ENCODE measurements at regions not wholly inside any gene's neighbourhood (a gene's known extent, or its start where the extent isn't known, plus 50 kb on each side); places are given as distances from the start of the nearest gene placed in this dataset.

DNA sequence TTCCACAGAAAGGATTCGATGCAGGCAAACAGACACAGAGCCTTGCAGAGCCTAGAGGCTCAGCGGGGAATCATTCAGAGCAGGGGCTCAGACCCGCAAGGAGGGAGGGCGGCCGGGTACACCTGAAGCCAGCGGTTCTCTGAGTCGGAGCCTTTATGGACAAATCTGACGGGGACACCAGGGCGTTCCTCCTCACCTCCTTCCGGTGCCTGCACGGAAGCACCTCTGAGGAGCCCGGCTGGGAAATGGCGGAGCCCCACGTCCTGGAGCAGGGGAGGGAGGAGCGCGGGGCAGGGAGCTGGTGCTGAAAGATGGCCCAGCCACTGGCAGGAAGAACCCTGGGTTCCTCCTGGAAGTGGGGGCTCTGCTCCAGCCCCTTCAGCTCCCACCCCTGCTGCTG is 193.5 kb upstream of the ALKAL2 start:
- TF ChIP-seq TAF1 (IDR thresholded peaks at IDR 0.05; ENCODE audit: borderline replicate concordance, low read depth, low read length) (no peak), RAD21 (IDR thresholded peaks at IDR 0.05; ENCODE audit: low read length) (no peak), YY1 (IDR thresholded peaks at IDR 0.05; ENCODE audit: low read depth) (no peak), ELF1 (IDR thresholded peaks at IDR 0.05) (no peak), RFX5 (IDR thresholded peaks at IDR 0.05; ENCODE audit: low read length) (no peak), EZH2phosphoT487 (IDR thresholded peaks at IDR 0.05; ENCODE audit: borderline replicate concordance, low read depth) (no peak), SMC3 (IDR thresholded peaks at IDR 0.05; ENCODE audit: low read depth, low read length) (no peak), SIN3A (IDR thresholded peaks at IDR 0.05; ENCODE audit: borderline replicate concordance, low read depth, low read length) (no peak), POLR2AphosphoS5 (IDR thresholded peaks at IDR 0.05; ENCODE audit: low read depth, low read length) (no peak), MEF2A (IDR thresholded peaks at IDR 0.05; ENCODE audit: borderline replicate concordance, low read depth) (no peak)
- TF ChIP-seq, protein P1, sequence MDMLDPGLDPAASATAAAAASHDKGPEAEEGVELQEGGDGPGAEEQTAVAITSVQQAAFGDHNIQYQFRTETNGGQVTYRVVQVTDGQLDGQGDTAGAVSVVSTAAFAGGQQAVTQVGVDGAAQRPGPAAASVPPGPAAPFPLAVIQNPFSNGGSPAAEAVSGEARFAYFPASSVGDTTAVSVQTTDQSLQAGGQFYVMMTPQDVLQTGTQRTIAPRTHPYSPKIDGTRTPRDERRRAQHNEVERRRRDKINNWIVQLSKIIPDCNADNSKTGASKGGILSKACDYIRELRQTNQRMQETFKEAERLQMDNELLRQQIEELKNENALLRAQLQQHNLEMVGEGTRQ (IDR thresholded peaks at IDR 0.05; ENCODE audit: borderline replicate concordance, low read depth, low read length) = no peak
- H3K9me2 ChIP-seq = no peaks in the 10 kb centered on the region
- no peak for DNase-seq
- H3K27ac ChIP-seq (ENCODE audit: low read depth in 2 of 2, low read length in 1 of 2) = no peak overlapping the region
- no peak overlapping the region for H3K4me3 ChIP-seq (ENCODE audit: low read depth in 2 of 2, low read length in 1 of 2)
- H3K36me3 ChIP-seq (replicated peaks in 1 of 2; ENCODE audit: control insufficient read depth in 1 of 2, insufficient read depth in 2 of 2, low read length in 1 of 2) = no peaks in the 10 kb centered on the region
- H3F3A ChIP-seq (replicated peaks; ENCODE audit: insufficient read depth) = no peaks in the 10 kb centered on the region
- no peak overlapping the region for H2AFZ ChIP-seq (ENCODE audit: low read depth)
- ChIA-PET POLR2A (no interaction called here), CTCF (no interaction called here)
- H3K79me2 ChIP-seq (ENCODE audit: insufficient read depth) = no peaks in the 10 kb centered on the region
- peaks cover 14% of the 10 kb centered on the region; the same call in 1 of the 2 replicates for H3K9me3 ChIP-seq
- 52% methylated on average over 13 of the region's 16 CpGs for WGBS (ENCODE audit: low lambda C conversion rate)
- H3K27me3 ChIP-seq (ENCODE audit: insufficient read depth) = no peaks in the 10 kb centered on the region
- no peaks in the 10 kb centered on the region; a peak in 1 of 4 replicates for H3K4me1 ChIP-seq (ENCODE audit: control insufficient read depth in 1 of 2, insufficient read depth in 2 of 2, low read depth in 1 of 2, low read length in 1 of 2)
- H3K9ac ChIP-seq = no peak overlapping the region
- H4K20me1 ChIP-seq (ENCODE audit: insufficient read depth) = no peaks in the 10 kb centered on the region
- no peak overlapping the region for H3K4me2 ChIP-seq

DNA sequence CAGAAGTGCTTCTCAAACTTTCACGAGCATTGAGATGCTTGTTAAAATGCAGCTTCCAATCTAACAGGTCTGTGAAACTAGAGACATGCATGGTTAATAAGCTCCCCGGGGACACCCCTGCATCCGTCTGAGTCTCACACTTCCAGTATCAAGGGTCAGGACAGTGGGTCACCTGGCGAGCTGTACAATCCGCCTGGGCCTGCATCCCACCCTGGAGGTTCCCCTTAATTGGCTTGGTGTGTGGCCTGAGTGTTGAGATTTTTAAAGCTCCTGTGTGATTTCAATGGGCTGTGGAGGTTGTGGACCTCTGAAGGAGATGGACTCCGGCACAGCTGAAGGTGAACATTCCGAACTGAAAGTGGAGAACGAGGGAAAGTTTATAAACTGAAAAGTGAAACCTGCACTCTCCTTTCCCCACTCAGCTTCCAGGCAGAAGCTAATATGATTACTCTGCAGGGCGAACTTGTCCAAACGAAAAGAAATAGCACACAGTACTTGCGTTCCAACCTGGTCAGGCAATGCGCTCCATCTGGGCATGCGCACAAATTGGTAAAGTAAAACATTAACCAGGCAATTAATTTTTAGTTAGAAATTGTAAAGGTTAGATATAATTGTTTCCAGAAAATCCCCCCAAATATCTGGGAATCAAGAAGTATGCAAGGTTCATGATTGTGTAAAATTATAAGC is 191.7 kb upstream of the ALKAL2 start:
- POLR2A ChIA-PET = no interaction called here
- DNase-seq = no peak

More for the DNA sequence above, 191.7 kb upstream of the ALKAL2 start:
- Histone ChIP-seq H3K9me3 (peaks cover 18% of the 10 kb centered on the region; the same call in 1 of the 2 replicates), H3K27ac (ENCODE audit: low read depth in 2 of 2, low read length in 1 of 2) (no peak overlapping the region), H3K4me3 (ENCODE audit: low read depth in 2 of 2, low read length in 1 of 2) (no peak overlapping the region), H3K27me3 (ENCODE audit: insufficient read depth) (no peaks in the 10 kb centered on the region), H3K4me1 (ENCODE audit: control insufficient read depth in 1 of 2, insufficient read depth in 2 of 2, low read depth in 1 of 2, low read length in 1 of 2) (no peaks in the 10 kb centered on the region; a peak in 1 of 4 replicates), H3K36me3 (replicated peaks in 1 of 2; ENCODE audit: control insufficient read depth in 1 of 2, insufficient read depth in 2 of 2, low read length in 1 of 2) (no peaks in the 10 kb centered on the region), H3K79me2 (ENCODE audit: insufficient read depth) (no peaks in the 10 kb centered on the region), H2AFZ (ENCODE audit: low read depth) (no peak overlapping the region), H4K20me1 (ENCODE audit: insufficient read depth) (no peaks in the 10 kb centered on the region), H3K9ac (no peak overlapping the region), H3K4me2 (no peak overlapping the region), H3K9me2 (no peaks in the 10 kb centered on the region), H3F3A (replicated peaks; ENCODE audit: insufficient read depth) (no peaks in the 10 kb centered on the region)
- TF ChIP-seq YY1 (IDR thresholded peaks at IDR 0.05; ENCODE audit: low read depth) = no peak
- no peak for TF ChIP-seq ELF1 (IDR thresholded peaks at IDR 0.05)
- no peak for TF ChIP-seq CHD2 (IDR thresholded peaks at IDR 0.05; ENCODE audit: low read length, partially characterized antibody)
- TF ChIP-seq EZH2phosphoT487 (IDR thresholded peaks at IDR 0.05; ENCODE audit: borderline replicate concordance, low read depth) = no peak
- TF ChIP-seq GABPA (IDR thresholded peaks at IDR 0.05; ENCODE audit: low read depth) = no peak
- 39% methylated on average over 13 of the region's 13 CpGs for WGBS (ENCODE audit: low lambda C conversion rate)
- CTCF ChIA-PET = interaction anchor here (1.0 to 1.8 kb wide), 4 partner anchors 8 to 44 kb away, joined by 3 to 9 read pairs (median 3); no protein-coding TSS in a partner anchor
